T1000 (cell line): ENCODE measurements at regions not wholly inside any gene's neighbourhood (a gene's known extent, or its start where the extent isn't known, plus 50 kb on each side); places are given as distances from the start of the nearest gene placed in this dataset.

Experiments used
- DNase-seq: peaks from one replicate; lab custom pipeline; 2025; ENCODE audit warnings: mixed read lengths; lab: John Stamatoyannopoulos, UW

DNA sequence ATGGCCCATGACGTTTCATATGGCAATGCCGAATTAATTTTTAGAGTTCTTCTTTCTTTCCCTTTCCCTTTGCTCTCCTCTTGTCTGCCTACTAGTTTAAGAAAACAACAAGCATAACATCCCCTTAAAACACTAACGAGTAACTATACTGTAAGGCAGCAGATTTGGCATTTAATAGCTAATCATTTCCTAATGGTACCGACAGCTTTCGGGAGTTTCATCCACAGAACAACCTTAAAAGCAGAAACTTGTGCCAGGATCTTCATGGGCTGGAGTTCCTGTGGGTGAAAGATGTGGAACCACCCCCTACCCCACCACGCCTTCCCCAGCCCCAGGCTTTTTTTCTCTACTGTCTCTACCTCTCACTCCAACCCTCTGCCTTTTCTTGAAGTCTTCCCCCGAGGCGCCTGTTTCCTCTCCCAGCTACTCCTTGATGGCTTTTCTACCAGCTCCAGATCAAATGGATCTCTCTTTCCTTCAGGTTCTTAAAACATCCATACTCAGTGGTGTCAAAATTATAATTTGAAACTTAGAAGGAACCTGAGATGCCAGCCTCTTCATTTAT lies 319.5 kb downstream of the PIK3R1 start:
- no peak for DNase-seq

DNA sequence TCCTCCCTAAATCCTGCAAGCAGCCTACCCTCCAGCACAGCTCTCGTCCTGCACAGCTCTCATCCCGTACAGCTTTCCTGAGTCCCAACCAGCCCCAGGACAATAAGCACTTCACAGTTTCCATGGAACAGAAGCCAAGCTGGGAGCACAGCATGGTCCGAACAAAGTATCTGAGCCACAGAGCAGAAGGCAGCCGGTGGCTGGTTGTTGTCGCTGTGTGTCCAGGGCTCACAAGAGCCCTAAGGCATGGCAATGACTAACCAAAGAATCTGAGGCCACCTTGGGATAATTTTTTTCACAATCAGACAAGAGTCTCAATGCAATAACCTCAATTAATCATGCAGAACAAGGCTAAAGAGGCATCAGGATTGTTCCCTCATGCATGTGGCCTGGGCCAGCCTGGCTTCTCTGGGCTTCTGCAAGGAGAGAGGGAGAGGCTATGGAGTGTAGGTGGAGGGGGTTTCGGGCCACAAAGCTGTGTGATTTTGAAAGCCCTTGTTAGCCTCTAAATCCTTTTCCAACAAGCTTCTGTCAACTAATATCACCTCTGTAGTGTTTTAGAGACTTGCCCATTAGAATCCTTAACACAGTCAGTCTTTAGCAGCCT lies 323.4 kb downstream of the PIK3R1 start:
- DNase-seq, result no peak

DNA sequence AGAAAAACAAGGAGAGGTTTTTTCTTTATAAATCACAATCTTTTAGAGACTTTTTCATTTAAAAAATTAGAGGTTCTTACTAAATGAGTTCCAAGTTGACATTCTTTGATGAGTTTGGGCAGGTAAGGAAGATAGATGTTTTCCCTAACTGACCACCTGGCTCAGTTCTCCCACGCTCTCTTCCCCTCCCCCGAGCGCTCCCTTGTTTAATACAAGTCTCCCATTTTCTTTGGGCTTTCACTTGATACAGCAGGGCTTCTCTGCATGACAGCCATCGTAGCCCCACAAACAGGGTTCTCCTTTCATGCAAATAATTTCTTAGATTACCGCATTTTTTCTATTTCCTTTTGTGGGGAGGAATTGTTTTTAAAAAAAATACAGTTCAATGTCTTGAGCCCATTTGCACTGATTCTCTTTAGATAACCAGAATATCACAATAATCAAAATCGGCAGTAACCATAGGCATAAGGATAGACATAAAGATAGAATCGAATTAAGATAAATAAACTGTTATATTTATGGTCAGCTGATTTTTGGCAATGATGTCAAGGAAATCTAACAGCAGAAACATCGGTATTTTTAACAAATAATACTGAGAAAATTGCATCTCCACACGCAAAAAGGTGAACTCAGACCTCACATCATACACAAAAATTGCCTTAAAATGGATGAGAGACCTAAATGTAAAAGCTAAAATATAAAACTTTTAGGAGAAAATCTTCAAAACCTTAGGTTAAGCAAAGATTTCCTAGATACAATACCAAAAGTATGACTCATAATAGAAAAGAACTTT lies 325.4 kb downstream of the PIK3R1 start:
- no peak for DNase-seq

GRCh38 chr5:68542207-68542606 lies 326.7 kb downstream of the PIK3R1 start:
- DNase-seq, result no peak

DNA sequence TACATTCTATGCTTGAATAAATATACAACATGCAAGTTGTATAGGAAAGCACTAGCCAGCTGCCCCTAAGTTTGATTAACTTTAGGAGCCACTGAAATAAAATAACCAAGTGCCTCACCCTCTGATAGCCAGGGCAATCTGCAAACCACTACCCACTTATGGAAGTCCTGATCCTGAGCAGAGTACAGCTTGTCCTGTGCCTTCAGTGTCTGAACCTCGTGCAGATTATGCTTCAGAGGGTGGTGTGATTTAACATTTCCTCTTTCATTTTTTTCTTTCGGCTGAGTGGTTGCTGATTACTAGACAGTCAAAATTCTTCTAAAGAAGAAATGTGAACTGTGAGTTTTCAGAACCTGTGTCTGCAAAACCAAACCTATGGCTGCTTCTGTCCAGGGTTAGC lies 327.7 kb downstream of the PIK3R1 start:
- no peak for DNase-seq

DNA sequence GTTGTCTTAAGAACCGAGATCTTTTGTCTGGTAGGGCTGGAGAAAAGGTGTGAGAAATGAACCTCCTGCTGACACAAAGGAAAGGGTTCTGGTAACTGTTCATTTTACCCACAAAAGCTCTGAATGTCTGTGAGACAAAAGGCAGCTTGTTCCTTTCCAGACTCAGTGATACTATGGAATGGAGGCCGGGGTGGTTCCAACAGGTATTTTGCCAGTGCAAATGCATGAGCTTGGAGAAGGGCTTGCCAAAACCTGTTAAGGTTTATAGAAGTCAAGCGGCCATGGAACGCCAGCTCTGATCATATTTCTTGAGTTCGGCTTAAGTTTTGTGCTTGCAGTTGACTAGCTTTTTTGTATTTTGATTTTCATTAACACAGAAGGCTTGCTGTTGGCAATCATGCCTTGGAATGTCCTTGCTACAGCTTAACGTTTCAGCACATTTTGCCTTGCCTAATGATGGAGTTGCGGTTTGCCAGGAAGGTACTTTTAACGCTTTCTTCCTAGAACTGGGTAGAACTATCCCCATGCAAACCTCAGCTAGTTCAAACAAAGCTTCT lies 328.6 kb downstream of the PIK3R1 start:
- no peak for DNase-seq

- DNase-seq, result no peak
These were observed 329.3 kb downstream of the PIK3R1 start for GRCh38 chr5:68544648-68545552.

GRCh38 chr5:68545636-68546295 lies 330.2 kb downstream of the PIK3R1 start:
- no peak for DNase-seq

DNA sequence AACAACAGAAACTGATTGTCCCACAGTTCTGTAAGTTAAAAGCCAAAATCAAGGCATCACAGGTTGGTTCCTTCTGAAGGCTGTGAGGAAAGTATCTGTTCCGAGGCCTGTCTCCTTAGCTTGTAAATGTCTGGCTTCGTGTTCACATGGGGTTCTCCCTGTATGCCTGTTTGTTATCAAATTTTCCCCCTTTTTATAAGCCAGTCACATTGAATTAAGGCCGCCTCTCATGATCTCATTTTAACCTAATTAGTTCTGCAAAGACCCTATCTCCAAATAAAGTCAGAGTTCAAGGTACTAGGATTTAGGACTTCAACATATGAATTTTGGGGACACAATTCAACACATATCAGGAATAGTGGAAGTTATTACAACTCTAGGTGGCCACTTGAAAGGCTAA lies 331.5 kb downstream of the PIK3R1 start:
- DNase-seq, result no peak

GRCh38 chr5:68547622-68548021 lies 332.1 kb downstream of the PIK3R1 start:
- no peak for DNase-seq

DNA sequence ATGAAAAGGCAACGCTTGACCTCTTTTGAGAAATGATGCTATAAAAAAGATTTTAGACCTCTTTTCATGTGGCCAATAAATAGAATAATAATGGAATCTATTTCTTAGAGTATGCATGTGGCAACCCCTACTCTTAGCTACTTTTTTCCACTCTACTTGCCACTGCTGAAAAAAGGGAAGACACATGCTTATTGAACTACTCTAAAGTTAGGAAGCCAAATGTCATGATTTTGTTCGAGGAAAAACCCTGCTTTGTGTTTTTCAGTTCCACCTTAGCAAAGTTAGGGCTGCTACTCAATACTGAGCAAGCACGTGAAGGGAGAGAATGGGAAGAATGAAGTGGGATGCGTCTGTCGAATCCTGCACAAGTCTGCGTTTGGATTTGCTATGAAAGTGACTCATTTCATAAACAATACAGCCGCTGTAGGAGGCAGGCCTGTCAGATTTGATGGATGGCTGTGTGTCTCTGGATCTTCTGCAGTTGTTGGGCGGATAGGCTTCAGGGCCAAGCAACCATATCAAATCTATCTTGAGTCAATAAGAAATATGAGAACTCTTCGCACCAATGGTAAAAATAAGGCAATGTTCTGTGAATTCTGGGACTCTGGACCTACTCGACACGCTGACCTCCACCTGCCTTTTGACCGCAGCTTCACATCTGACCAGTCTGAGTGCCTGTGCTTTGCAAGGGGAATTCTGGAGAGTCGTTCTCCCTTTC lies 333.6 kb downstream of the PIK3R1 start:
- peak; percentile 10 for DNase-seq

- no peak for DNase-seq
These were observed 334.5 kb downstream of the PIK3R1 start for GRCh38 chr5:68550015-68550414.

DNA sequence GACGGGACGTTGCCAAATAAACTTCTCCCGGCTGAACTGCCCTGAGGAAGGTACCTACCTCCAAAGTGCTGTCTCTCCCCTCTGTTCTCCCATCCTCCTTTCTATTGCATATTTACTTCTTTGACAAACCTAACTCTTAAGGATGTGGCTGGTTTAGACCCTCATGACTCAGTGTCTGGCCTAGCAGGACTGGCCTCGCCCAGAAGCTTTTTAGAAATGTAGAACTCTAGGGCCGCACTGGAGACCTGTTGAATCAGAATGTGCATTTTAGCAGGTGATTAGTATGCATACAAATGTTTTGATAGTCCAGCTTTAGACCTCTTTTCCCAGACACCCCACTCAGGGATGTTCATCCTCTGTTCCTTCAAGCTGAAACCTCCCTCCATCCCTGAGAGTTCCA lies 335.9 kb downstream of the PIK3R1 start:
- DNase-seq, result no peak

- peak; percentile 65 for DNase-seq
These were observed 339.2 kb downstream of the PIK3R1 start for GRCh38 chr5:68554571-68555279.

GRCh38 chr5:68555907-68556681 lies 340.5 kb downstream of the PIK3R1 start:
- DNase-seq, result no peak

- DNase-seq, result no peak
These were observed 341.8 kb downstream of the PIK3R1 start for GRCh38 chr5:68557162-68557936.

DNA sequence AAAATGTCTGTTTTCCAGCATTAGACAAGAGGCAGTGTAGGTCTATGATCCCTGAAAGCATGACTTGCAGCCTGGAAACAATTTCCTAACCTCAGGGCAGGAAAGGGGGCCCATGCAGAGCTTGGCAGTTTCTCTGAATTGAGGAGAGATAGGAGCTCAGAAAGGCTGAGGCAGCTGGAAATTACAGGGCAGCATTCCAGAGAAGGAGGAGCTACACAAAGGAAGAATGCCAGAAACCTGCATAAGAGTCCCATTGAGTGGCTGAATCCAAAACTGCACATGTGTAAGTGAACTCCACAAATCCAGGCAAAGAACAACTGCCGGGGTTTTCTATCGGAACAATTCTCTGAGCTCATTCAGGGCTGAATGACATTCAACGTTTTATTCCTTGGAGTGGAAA lies 346.8 kb downstream of the PIK3R1 start:
- peak; percentile 9 for DNase-seq

GRCh38 chr5:68565427-68565826 lies 349.9 kb downstream of the PIK3R1 start:
- DNase-seq, result peak; percentile 53

GRCh38 chr5:68576805-68577204 lies 361.2 kb downstream of the PIK3R1 start:
- no peak for DNase-seq
